NCI-H460 (cell line): ENCODE measurements at regions not wholly inside any gene's neighbourhood (a gene's known extent, or its start where the extent isn't known, plus 50 kb on each side); places are given as distances from the start of the nearest gene placed in this dataset.
"Not testable (repeated sequence)": the region's sequence is repeated elsewhere in the genome, so short reads cannot be mapped to it uniquely, and the experiment has no call there.

Source experiments
- DNase-seq: peaks from one replicate; pipeline ENCODE4 v3.0.0-alpha.2; 2016; ENCODE audit warnings: low read depth; ENCODE audit errors: extremely low read depth

DNA sequence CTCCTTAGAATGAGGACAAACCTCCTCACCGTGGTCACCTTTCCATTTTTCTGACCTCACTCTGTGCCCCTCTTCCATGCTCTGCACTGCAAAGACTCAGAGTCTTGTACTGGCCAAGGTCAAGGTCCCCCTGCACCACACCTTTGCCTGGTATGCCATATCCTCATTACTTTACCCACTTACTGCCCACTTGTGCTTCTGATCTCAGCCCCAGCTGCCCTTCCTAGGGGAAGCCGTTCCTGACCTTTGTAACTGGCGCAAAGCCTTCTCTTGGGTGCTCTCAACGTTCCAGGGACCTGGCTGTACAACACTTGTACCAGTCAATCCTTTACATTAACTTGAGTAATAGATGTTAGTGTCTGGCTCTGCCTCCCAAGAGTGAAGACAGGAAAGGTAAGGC, 256.0 kb downstream of the SV2B start:
- no peak for DNase-seq

DNA sequence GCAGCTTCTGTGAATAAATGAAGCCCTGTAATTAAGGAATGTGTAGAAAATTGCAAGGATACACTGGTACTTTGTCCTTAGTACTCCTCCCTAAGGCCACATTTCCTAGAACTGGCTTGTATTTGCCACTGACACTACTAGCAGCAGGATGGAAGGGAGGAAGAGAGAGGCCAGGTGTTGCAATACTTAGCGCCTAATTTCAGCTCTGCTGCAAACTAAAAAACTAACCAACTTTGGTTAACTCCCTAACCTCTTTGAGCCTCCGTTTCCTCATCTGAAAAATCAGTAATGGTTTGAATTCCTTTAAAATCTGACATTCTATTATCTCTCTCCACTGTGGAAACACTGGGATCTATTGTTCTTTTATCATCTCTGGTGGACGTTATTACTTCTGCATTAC, 257.0 kb downstream of the SV2B start:
- DNase-seq, result no peak

DNA sequence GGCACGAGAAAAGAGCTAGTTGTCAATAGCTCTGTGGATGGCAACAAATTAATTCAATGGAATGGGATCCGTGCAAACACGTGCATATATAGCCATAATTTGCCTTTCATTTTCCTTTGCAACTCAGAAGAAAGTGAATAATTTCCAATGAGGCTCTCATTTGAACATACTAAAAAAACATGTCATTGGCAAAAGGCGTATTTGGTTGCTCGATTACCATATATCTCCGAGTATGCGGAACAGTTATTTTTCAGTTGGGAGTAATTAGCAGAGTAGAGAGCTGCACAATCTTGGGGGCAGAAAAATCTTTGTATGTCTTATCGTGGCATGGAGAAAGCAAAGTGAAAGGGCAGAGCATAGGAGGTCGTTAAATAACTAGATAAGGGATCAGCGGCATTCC, 257.4 kb downstream of the SV2B start:
- no peak for DNase-seq

DNA sequence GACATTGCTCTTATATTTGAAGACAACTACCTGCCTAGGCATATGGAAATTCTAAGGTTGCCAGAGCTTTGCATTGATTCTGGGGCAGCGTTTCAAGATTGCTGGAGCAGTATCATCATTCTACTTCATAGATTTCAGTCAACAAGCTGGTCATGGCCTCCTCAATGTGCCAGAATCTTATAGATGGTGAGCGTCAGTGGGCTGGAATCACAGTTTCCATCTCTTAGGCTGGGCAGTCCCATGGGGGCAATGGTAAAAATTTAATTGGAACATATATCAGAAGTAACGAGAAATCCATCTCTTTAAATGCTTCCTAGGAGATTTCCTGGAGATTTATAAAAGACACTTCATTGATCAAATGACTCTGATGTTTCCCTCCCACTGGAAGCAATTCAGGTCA, 258.3 kb downstream of the SV2B start:
- DNase-seq, result no peak

DNA sequence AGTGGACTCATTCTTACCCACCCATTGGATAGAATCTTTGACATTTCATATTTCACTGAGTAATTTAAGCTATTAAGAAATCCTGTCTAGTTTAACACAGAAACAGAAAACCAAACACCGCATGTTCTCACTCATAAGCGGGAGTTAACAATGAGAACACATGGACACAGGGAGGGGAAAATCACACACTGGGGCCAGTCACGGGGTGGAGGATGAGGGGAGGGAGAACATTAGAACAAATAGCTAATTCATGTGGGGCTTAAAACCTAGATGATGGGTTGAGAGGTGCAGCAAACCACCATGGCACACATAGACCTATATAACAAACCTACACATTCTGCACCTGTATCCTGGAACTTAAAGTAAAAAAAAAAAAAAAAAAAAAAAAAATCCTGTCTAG, 261.6 kb downstream of the SV2B start:
- DNase-seq, result not testable (repeated sequence)

DNA sequence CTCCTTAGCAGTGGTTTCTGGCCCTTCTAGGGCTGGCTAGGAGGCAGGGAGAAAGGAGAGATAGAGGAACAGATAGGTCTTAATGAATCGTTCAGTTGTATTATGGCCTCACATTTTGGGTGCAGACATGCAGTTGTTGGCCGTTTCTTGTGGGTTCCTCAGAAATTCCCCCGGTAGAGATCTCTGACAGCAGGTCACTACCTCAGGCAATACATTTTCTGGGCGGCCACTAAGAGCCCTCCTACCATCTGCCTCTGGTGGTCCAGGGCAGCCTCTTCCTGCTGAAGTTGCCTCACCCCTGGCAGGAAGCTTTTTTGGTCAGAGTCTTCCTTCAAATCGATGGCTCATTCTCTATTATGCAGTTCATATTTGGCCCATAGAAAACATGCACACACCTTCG, 266.1 kb downstream of the SV2B start:
- no peak for DNase-seq

DNA sequence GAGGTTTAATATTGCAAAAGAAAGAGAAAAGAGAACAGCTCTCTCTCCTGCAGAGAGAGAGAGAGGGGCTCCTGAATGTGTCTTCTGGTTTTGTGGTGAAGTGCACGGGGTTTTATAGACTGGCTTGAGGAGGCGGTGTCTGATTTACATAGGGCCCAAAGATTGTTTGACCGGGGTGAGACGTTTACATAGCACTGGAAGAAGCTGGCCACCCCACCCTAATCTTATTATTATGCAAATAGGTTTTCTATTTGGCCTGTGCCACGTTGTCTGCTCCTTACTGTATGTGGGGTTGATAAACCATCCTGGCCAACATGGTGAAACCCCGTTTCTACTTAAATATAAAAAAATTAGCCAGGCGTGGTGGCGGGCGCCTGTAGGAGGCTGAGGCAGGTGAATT, 268.6 kb downstream of the SV2B start:
- no peak for DNase-seq

DNA sequence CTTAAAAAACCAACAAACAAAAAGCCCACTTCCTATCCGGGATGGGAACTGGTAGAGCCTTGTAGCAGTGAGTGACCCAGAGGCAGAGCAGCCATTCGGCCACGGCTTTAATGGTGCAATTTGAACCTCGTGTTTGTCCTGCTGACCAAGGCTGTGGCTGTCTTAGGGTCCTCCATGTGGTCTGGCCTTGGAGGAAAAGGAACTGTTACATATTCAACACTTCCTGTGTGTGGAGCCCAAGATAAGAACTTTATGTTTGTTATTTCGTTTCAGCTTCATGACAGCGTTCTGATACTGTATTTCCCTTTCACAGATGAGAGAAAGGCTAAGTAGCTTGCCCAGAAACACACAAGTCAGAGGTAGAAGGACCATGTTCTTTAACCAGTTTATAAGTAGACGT, 269.8 kb downstream of the SV2B start:
- no peak for DNase-seq

DNA sequence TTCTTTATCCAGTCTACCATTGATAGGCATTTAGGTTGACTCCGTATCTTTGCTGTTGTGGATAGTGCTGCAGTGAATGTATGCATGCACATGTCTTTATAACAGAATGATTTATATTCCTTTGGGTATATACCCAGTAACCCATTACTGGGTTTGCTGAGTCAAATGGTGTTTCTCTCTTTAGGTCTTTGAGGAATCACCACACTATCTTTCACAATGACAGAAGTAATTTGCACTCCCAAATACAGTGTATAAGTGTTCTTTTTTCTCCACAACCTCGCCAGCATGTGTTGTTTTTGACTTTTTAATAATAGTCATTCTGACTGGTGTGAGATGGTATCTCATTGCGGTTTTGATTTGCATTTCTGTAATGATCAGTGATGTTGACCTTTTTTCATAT, 271.3 kb downstream of the SV2B start:
- DNase-seq, result not testable (repeated sequence)

DNA sequence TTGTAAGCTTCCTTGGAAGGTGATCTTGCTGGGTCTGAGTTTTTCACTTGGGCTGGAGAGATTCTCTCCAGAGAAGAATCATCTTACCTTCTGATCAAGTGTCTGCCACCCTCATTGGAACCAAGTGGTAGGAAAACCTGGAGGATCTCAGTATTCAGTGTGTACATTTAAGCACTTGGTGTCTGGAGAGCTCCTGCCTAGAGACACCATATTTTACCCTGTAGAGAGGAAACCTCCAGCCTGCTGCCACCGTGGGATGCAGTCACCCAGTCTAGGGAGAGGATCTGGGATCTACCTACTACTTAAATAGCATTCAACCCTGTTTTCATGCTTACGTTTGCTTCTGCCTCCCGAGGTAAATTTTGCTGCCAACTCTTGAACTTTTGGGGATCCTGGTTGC, 274.3 kb downstream of the SV2B start:
- DNase-seq, result no peak

DNA sequence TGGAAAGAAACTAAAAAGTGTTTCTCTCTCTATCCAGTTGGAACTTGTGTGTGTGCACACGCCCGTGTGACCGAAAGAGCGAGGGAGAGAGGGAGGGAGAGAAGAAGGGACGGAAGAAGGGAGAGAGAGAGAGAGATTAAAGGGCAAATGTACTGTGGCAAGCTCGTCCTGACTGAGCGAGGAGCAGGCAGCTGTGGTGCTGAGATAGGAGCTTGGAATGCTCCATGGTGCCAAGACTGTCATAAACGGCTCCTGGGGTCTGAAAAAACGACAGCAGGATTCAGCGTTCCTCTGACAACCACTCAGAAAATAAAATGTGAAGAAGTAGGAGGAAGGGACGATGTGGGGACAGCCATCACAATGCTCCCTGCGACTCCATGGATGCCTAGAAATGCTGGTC, 276.0 kb downstream of the SV2B start:
- DNase-seq, result no peak

DNA sequence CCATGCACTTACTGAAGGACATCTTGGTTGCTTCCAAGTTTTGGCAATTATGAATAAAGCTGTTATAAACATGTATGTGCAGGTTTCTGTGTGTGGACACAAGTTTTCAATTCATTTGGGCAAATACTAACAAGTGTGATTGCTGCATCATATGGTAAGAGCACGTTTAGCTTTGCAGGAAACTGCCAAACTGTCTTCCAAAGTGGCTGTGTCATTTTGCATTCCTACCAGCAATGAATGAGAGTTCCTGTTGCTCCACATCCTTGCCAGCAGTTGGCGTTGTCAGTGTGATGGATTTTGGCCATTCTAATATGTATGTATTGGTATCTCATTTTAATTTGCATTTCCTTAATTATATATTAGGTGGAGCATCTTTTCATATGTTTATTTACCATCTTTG, 280.1 kb downstream of the SV2B start:
- no peak for DNase-seq

DNA sequence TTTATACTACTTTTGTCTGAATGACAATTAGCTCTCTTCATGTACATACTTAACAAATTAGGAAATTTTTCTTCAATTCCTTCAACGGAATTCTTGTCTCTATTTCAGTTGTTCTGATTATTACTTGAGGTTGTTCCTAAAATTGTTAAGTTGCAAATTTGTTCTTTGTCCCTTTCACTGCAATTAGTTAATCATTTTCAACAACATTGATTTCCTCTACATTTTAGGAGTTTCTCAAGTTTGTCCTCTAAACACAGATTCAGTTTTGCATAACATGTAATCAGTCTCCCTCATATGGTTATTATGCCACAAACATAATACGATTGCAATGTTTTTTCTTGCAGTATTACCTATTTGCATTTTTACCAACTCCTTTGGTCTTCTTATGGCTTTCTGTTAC, 283.5 kb downstream of the SV2B start:
- DNase-seq, result no peak

DNA sequence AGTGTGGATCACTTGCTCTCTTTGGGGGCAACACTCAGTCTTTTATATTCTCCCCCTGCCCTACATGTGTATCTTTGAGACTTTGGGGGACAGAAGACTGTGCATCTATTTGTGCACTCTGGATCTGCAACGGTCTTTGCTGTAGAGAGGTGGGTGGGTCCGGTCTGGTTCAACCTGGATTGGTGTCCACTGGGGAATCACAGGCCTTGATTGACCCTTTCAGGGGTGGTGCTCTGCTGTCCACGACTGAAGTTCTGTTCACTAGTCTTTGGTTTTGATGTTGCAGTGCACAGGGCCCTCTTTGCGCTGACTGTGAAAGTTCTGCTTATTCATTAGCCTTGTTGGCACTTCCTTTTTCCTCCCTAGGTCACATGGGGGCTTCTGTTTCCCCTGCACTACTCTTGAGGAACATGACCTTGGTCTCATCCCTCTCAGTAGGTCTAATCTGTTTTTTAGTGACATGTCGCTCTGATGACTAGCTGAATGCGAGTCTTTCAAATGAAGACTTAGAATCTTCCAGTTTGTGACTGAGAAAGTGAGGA, 284.2 kb downstream of the SV2B start:
- no peak for DNase-seq

DNA sequence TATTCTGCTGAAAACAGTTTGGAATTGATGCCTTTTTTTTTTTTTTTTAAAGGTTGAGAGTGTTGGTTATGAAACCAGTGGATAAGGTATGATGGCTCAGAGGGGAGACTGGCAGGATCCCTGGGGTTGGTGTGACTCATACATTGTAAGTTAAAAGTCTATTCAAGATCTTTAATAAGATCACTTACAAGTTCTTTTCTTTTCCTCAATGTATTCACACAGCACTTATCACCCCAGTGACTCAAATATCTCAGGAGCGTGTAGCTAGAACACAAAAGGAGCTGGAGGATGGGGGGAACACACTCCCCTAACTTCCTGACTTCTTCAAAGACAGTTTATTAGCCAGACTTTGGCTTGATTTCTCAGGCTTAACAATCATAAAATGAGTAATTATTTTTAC, 285.3 kb downstream of the SV2B start:
- no peak for DNase-seq

DNA sequence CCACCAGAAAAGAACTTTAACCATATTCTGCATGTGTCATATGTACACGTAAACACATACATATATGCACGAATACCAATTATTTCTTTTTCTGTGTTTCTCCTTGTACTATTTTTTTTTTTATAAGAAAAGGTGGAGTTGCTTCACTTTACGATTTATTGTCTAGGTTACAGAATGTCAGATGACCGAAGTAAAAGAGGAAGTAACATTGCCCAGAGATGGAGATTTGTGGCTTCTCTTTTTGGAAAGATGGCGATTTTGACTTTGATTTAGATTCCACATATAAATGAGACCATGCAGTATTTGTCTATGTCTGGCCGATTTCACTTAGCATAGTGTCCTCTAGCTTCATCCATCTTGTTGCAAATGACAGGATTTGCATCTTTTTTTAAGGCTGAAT, 293.1 kb downstream of the SV2B start:
- no peak for DNase-seq

DNA sequence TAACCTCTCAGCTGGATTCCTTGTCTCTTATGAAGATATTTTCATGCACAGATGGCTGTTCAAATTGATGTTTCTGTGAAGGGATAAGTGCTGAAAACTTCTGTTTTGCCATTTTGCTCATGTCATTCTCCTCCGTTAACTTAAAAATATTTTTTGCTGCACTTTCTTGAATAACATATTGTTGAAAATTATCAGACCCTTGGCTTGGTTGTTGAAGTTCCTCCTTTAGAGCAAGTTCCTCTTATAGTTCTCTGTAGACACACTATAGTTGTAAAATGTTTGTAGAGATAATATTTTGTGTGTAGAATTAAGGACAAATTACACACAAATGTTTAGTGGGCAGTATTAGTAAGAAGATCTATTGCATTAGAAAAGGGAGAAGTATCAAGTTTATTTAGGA, 300.4 kb downstream of the SV2B start:
- no peak for DNase-seq

DNA sequence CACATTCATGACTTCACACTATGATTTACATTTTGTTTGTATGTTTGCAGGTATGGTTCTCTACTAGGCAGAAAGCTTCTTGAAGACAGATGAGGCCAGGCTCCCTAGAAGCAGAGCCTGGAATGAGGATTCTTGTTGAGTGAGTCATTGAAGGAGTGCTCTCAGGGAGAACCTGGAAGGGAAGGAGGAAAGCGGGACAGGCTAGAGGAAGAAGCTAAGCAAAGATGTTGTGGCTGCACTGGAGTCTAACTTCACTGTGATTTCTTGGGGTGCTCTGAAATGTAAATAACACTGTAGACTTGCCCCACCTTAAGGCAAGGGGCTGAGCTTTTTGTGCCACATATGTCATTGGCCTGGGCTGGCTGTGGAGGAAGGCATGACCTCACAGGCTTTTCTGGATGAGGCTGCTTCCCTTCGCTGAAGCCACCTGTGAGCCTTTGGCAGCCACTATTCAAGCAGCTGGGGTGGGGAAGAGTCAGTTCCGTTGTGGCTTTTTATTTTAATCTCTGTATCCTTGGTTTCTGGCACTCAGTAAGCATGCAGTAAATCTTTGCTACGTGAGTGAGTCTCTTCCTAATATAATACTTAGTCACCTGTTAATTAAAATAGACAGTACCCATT, 307.3 kb downstream of the SV2B start:
- DNase-seq, result no peak

DNA sequence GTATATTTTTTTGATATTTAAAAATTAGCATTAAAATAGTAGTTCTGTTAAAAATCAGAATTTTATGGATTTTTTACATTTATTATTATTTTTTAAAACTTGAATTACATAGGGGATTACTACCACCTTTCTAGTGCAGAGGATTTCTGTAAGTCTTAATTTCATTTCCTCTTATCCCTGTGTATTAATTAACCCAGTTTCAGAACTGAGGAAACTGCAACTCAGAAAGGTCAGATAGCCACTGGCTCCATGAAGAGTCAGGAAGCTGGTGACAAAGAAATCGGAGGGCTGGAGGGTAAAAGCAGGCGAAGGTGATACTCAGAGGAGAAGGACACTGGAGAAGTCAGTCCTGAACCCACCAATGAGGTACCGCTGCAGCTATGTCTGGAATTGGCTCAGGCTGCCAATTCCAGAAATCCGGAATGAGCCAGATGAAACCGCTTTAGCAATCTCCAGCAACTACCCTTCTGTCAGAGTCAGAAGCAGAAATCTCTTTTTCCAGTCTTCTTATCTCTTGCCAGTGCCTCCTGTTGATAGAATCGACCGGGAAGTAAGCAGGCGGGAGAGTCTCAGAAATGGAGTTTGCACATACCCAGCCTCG, 308.5 kb downstream of the SV2B start:
- no peak for DNase-seq

DNA sequence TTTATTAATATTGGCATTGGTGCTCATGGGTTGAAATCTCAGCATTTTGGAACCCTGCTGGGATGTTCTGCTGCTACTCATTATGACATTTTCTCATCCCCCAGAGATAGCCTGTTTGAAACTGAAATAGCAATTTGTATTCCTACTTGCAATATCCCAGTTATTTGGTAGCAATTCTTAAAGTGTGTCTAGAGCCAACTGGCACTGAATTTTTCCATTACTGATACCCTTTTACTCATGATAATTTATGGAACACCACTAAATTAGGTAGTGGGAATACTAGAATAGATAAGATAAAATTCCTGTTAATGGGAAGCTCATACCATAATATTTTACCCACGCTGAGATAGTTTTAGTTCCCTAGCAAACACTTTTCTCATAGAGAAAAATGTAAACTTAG, 309.3 kb downstream of the SV2B start:
- no peak for DNase-seq

DNA sequence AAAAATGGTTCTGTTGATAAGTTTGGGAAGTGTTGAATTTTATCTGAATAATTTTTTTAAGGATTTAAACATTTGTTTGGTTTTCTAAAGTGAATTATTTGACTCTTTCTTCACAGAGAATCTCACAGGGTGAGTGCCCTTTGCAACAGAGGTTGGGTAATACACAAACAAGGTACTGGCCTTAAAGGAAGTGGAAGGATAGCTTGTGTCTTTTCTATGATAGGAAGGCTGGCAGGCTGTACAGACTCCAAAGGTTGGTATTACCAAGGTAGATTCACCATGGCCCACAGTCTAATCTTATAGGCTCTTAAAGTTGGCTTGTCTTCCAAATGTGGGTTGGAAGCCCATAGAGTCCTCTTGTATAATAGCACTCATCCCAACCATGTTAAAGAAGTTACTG, 311.5 kb downstream of the SV2B start:
- DNase-seq, result no peak

DNA sequence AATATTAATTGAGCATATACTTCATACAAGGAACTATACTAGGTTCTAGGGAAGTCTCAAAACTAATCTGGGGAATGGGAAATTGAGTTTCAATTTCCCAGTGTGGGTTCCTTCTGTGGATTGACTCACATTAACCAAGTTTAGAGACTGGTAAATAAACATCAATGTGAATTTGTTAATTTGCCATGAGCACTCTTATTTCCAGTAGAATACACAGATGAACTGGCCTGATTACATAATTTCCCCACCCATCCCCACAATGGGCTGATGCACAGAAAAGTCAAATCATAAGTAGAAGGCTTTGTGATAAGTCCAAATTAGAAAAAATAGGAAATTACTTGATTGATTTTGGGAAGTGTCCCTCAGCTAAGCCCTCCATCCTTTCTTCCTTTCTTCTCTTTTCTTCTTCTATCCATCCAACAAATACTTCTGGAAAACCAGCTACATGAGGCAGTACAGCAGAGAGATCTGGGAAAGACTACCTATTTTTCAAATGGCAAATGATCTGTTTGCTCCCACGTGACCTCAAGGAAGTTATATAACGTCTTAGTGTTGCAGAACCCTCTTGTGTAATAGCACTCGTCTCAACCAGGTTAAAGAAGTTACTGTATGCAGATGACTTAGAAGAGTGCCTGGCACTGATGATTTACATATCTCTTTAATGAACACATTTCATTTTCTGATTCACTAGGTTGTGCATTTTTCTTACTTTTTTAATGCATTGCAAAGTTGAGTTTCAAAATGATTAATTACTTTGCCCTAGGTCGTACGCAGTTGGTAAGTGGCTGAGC, 312.3 kb downstream of the SV2B start:
- no peak for DNase-seq
